Hematopoietic multipotent progenitor cell (in vitro differentiated cells): ENCODE measurements at regions not wholly inside any gene's neighbourhood (a gene's known extent, or its start where the extent isn't known, plus 50 kb on each side); places are given as distances from the start of the nearest gene placed in this dataset.

Experiments used
- DNase-seq, 3 donors: peaks; one replicate each; pipeline ENCODE4 v3.0.0-alpha.2; 2011 to 2015; ENCODE audit warnings: low read depth in 2 of 3, low spot score in 2 of 3

DNA sequence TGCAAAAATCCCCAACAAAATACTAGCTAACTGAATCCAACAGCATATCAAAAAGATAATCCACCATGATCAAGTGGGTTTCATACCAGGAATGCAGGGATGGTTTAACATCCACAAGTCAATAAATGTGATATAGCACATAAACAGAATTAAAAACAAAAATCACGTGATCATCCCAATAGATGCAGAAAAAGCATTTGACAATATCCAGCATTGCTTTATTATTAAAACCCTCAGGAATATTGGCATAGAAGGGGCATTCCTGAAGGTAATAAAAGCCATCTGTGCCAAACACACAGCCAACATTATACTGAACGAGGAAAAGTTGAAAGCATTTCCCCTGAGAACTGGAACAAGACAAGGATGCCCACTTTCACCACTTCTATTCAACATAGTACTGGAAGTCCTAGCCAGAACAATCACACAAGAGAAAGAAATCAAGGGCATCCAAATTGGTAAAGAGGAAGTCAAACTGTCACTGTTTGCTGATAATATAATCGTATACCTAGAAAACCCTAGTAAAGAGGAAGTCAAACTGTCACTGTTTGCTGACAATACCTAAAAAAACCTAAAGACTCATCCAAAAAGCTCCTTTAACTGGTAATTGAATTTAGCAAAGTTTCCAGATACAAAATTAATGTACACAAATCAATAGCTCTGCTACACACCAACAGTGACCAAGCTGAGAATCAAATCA, 109.8 kb downstream of the RNASET2 start:
- peak in 1 of 3 donors; percentile 54 for DNase-seq

DNA sequence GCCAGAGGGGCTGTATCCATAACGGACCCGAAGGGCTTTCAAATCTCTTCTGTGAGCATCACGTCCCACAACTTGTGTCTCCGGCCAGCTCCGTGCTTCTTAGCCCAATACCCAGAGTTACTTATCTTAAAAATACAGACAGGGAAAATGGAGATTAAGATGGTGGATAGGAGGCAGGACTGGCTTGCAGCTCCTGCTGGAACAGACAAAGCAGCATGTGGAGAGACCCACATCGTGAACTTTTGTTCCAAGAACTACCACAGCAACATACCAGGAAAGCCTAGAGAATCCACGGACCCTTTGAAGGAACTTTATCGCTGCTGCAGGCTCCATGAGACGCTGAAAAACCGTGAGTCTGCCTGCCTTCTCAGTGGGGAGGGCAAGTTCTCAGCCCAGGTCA, 113.7 kb downstream of the RNASET2 start:
- DNase-seq = no peak

DNA sequence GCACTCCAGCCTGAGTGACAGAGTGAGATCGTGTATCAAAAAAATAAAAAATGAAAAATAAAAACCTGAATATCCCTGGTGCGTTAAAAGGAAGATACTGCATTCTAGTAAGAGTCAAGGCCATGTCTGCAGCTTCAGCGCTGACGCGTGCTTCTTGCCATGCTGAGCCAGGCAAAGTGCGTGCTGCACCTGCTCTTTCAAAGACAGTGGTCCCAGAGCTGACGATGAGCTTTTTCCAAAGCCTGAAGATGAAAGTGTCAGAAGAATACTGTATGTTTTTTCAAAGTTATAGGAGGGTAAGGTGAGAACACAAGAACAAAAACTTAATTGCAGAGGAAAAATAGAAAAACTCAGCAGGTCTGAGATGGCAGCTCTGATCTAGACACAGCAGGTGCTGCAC, 115.1 kb downstream of the RNASET2 start:
- DNase-seq = no peak

DNA sequence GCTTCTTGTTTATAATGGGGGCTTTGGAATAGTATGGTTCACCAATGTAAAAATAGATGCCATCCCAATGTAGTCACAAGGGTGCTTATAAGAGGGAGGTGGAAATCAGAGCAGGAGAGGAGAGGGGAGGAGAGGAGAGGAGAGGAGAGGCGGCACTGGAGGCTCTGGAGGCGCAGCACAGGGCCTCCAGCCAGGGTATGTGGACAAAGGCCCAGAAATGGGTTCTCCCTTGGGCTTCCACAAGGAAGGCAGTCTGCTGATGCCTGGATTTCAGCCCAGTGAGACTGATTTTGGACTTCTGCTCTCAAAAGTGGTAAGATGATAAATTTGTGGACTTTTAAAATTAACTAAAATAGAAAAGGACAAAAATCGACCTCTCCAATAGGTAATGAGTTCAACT, 116.8 kb downstream of the RNASET2 start:
- DNase-seq = no peak

DNA sequence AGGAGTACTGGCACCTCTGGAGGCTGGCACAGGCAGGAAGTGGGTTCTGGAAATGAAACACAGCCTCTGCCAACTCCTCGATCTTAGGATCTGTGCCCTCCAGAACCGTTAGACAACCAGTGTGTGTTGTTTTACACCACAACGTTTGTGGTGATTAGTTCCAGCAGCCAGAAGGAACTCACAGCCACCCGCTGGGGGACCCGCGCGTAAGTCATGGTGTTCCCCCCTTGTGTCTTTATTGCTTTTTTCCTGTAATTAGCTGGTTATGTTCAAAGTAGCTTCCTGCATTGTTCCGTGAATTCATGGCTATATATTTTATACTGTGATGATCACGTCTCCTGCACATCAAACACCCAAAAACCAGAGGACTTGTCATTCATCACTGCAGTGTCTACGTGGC, 117.4 kb downstream of the RNASET2 start:
- no peak for DNase-seq

DNA sequence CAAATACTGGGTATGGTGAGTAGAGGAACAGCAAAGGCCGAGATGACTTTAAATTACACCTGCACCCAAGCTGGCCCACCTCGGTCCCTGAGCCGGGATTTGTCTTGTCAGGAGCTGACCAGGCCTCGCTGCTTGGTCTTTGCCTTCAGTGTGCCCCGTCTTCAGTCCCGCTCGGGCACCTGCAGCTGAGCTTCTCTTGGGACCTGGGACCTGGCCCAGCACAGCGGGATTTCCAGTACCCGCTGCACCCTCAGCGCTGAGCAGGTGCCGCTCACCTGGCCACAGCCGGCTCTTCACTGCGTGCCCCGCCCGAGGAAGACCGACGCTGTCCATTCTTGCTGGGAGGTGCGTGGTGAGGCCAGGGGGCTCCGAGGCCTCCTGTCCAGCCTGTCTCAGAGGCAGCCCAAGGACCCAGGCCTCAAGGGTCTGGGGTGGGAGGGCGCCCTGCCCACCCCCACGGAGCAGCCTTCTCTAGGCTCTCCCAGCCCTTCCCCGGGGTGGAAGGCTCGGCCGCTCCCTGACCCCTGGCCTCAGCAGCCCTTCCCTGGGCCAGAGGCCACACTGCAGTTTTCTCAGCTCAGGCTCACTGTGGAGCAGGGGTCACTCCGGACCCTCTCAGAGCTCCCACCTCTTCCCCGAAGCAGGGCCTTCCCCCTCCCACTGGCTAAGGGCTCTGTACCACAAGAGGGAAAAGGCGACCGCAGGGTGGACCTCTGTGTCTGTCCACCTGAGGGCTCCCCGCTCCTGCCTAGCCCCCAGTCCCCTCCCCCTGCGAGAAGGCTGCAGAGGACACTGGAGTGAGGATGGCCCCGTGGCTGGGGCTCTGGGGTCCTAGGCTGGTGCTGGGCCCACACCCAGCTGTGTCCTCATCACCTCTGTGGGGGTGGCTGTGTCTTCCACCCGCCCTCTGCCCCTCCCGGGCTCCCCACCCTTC, 119.3 kb downstream of the RNASET2 start:
- no peak for DNase-seq

DNA sequence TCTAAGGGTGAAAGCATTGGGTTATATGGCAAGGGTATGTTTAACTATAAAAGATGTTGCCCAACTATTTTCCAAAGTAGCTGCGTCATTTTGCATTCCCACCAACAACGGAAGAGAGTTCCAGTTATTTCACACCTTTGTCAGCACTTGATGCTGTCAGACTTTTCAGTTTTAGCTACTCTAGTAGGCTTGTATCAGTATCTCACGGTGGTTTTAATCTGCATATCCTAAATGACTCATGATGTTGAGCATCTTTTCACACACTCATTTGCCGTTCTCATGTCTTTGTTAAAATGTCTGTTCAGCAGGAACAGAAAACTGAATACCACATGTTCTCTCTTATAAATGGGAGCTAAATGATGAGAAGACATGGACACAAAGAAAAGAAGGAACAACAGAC, 122.3 kb downstream of the RNASET2 start:
- DNase-seq = no peak

DNA sequence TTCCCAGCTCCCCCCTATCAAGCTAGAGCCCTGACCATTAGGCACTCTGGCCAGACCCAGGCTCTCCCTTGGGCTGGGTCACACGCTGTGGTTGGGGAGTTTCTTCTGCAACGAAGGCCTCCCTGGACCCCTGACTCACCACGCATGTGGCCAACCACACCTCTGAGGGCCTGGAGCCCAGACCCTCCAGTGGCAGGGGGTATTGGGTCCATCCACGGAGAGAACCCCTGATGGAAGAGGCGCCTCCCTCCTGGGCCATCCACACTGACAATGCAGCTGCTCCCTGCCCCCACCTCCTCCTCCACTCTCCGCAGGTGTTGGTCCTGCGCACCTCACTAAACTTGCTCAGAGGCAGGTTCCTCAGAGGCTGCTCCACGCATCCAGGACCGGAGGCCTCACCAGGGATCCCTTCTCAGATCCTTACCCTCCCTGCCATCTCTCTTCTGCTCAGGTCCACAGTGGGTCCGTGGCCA, 125.4 kb downstream of the RNASET2 start:
- DNase-seq = no peak

DNA sequence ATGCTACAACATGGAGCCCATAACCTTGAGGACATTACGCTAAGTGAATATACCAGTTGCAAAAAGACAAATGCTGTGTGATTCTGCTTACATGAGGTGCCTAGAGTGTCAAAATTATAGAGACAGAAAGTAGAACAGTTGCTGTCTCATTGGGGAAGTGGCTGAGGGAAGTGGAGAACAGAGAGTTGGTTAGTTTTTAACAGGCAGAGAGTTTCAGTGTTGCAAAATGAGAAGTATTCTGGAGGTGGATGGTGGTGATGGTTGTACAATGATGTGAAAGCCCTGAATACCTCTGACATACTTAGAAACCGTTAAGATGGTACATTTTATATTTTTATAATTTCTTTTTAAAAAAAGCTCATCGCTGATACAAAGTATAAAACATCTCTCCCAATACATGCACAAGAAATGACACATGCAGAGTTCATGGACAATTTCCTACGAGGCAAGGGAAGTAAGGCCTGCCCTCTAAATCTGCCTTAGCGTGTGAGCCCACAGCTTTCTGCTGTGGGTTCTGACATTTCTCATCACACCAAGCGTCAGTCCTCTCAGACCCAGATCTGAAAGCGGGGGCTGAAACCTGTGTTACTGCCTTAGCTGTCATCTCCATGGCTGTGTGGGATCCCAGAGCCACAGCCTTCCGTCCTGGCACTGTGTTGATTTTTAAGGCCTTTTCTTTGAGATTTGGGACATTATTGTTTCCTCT, 126.0 kb downstream of the RNASET2 start:
- peak in 2 of 3 donors; percentile 6 to 48 for DNase-seq

DNA sequence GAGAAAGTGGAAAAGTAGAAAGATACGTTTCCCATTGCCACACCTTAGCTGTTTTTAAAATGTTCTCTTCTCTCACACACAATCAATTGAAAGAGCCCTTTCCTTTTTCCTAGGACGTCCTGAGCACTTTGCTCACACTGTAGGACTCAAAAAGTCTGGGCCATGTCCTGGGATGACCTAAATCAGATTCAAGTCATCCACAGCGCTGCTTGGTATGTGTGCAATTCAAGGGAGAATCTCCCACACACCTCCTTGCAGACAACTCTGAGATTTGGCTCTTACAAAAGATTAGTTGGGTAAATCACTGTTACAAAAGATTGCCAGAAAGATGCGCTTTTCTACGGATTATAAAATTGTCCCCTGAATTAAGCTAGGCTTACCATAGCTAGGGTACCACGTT, 130.1 kb downstream of the RNASET2 start:
- no peak for DNase-seq

DNA sequence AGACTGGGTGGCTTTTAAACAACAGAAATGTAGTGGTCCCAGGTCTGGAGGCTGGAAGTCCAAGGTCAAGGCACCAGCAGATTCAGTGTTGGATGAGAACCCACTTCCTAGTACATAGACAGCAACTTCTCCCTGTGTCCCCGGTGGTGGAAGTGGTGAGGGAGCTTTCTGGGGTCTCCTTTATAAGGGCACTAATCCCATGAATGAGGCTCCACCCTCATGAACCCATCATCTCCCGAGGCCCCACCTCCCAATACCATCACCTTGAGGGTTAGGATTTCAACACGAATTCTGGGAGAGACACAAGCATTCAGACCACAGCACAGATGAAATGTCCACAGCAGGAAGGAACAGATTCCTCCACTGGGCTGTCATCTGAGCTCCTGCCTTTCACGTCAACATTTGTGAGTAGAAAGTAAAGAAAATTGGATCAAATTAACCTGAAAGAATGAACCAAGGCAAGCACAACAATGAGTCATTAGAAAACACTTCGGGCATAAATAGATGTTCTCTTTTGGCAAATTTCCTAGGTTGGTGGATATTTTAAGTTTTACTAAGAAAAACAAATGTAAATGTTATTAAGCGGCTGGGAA, 130.7 kb downstream of the RNASET2 start:
- no peak for DNase-seq

DNA sequence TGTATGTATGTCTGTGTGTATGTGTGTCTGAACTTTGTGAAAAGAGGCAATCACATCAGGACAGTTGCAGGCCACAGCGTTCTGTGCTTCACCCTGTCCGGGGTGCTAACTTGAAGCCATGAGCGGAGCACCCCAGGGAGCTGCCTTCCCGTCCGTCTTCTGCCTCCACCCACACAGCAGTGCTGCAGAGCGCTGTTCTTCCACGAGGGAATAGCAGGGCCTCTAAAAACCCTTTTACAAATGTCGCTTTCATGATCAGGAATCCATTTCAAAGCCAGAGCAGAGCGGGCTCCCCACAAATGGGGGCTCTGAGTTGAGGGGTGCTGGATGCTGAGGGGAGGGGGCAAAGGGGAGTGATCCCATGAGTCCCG, 131.5 kb downstream of the RNASET2 start:
- DNase-seq = no peak

DNA sequence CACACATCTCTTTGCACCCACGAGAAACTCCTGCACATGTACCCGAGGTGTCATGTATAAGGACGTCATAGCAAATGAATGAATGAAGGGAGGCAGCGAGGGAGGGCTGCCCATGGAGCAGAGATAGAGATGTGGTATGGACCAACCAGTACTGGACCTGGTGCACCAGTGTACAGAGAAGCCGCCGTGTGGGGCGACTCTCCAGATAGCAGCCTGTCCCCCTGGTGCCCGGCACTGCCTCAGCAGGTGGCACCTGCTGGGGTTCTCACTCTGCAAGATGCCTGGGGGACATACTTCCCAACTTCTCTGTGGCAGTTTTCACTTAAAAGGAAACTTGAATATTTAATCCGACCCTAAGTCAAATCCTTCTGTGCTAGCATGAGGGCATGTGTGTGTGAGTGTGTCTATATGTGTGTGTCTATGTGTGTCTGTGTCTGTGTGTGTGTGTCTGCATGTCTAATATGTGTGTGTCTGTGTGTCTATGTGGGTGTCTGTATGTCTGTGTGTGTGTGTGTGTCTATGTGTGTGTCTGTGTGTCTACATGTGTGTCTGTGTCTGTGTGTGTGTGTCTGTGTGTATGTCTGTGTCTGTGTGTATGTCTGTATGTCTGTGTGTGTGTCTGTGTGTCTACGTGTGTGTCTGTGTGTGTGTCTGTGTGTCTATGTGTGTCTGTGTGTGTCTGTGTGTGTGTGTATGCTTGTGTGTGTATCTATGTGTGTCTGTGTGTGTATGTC, 132.0 kb downstream of the RNASET2 start:
- no peak for DNase-seq

DNA sequence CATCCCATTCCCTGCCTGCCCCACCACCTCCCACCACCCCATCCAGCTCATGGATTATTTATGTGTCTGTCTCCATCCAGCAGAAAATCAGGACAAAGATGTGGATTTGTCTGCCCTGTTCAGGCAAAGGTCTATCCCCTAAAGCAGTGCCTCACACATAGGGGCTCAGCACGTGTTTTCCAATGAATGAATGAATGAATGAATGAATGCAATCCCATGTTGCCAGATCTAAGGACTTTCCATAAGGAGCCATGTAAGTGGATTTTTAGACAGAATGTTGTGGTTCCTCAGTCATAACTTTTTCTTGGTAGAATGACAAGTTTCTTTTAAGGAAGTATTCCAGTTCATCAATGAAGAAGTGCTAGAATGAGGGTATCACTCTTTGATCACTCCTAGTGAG, 133.7 kb downstream of the RNASET2 start:
- DNase-seq = no peak

DNA sequence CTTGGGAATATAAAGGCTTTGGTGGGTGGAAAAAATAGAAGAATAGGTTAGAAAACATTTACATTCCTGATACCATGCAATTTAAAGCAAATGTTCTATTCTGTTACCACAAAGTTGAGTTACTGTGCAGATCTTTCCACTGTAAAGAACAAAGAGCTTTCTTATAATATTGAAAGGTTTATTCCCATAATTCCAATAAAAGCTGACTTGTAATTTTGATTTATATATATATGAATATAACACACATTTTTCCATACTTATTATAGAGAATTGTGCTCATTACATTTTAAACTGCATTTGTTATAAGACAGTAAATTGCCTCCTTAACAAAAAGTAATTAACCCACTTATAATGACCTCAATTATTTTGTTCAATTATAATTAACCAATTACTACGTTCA, 135.9 kb downstream of the RNASET2 start:
- DNase-seq = no peak

DNA sequence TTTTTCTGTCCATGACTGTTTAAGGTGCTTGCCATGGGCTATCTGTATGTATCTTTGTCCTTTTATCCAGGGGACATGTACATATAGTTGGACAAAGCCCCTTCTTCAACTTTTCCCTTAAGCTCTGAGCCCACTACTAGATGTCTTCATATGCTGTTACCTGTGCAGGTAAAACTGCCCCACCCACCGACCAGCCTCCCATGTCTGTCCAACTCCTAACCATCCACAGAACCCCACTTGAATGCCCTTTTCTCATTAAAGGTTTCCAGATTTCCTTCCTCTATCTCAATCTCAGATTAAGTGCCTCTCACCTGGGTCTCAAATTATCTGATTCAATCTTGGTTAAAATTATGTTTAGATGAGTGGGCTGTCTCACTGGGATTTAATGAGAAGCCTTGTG, 136.3 kb downstream of the RNASET2 start:
- DNase-seq = no peak

DNA sequence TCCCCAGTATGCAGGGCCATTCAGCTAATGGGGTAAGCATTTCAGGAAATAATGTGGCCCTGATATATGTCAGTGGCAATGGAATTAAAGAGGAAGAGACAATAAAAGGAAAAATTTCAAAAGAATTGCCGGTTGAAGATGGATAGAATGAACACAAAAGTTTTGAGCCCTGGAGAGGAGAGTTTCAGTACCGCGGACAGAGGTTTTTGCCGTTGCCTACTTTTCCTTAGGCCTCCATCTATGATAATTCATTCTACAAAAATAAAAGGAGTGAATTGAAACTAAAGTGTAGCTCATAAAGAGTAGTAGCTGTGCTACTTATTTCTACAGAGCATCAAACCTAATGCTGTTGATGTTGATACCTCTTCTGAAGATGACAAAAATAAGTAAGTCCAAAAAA, 140.7 kb downstream of the RNASET2 start:
- DNase-seq = peak in 1 of 3 donors; percentile 40

DNA sequence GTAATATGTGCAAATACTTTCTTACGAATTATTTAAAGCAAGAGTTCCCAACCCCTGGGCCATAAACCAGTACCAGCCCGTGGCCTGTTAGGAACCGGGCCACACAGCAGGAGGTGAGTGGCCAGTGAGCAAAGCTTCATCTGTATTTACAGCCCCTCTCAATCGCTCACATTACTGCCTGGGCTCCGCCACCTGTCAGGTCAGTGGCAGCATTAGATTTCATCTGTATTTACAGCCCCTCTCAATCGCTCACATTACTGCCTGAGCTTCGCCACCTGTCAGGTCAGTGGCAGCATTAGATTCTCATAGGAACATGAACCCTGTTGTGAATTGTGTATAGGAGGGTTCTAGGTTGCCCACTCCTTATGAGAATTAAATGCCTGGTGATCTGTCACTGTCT, 142.0 kb downstream of the RNASET2 start:
- no peak for DNase-seq

DNA sequence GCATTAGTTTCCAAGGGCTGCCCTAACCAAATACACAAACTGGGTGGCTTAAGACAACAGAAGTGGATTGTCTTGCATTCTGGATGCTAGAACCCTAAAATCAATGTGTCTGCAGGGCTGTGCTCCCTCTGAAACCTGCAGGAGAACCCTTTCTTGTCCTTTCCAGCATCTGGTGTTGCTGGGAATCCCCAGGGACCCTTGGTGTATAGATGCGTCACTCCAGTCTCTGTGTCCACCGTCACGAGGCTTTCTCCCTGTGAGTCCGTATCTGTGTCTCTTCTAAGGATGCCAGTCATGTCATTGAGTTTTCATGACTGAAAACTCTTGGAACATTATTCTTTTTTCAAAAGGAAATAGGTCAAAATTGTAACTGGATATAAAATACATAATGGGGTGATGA, 142.9 kb downstream of the RNASET2 start:
- DNase-seq = no peak

DNA sequence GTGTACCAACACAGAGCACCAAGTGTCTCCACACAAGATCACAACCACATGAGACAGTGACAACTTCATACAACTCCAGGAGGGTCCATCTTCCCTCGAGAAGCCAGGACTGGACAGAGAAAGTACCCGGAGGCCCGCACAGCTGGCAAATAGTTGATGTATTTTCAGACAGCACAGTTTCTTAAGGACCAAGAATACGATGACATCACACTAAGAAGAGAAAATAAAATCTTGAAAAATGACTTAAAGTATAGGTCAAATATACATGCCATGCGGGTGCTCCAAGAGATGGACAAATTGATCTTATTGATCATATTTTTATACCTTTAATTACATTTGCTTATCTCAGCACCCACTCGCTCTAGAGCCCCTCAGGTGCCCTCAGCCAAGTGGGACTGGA, 145.5 kb downstream of the RNASET2 start:
- DNase-seq = no peak
